Panc1 (cell line): ENCODE measurements at regions not wholly inside any gene's neighbourhood (a gene's known extent, or its start where the extent isn't known, plus 50 kb on each side); places are given as distances from the start of the nearest gene placed in this dataset.

Experiments used
- ATAC-seq: fragments of 200-7000 bp; cut with Tn5 transposase; 2 replicates; pipeline ENCODE4 v1.9.1; 2020; ENCODE audit warnings: mild to moderate bottlenecking, moderate library complexity
- BruUV-seq: library from RNA; stranded (reverse); fragments of 400-500 nt; replicated peaks from 2 replicates; lab custom pipeline; 2021; lab: Mats Ljungman, UMichigan
- CTCF ChIA-PET: fragments of 300-600 bp; sonication (Branson Sonifier 250); formaldehyde crosslinking; loops from one replicate; lab custom pipeline; 2022; ENCODE audit warnings: antibody characterized with exemption; lab: Charles Lee
- POLR2A ChIA-PET: fragments of 300-600 bp; sonication (Branson Sonifier 250); formaldehyde crosslinking; loops from one replicate; lab custom pipeline; 2022; ENCODE audit warnings: antibody characterized with exemption; lab: Charles Lee
- DNase-seq: peaks from one replicate; pipeline ENCODE4 v3.0.0-alpha.2; 2010; ENCODE audit warnings: low read depth, low spot score
- H3K27ac ChIP-seq: 2 replicates; pipeline ENCODE4 v1.5.1; 2011; ENCODE audit warnings: mild to moderate bottlenecking, low read length, inconsistent platforms
- H3K27me3 ChIP-seq: fragments of 200-500 bp; sonication (Bioruptor generic); 2 replicates; pipeline ENCODE4 v1.6.0; 2014; ENCODE audit warnings: low read length, inconsistent platforms; ENCODE audit not compliant: control insufficient read depth, insufficient read depth
- H3K36me3 ChIP-seq: fragments of 200-500 bp; sonication (Bioruptor generic); 2 replicates; pipeline ENCODE4 v1.5.1; 2014; ENCODE audit warnings: inconsistent platforms, mild to moderate bottlenecking, low read length, moderate library complexity; ENCODE audit not compliant: control insufficient read depth, insufficient read depth
- H3K4me1 ChIP-seq: 2 replicates; pipeline ENCODE4 v1.5.1; 2011; ENCODE audit warnings: inconsistent platforms, mild to moderate bottlenecking, low read length, moderate library complexity; ENCODE audit not compliant: control insufficient read depth, insufficient read depth
- H3K4me3 ChIP-seq, 2 experiments: 2 replicates each; pipeline ENCODE4 v1.5.1; 2011 to 2012; ENCODE audit warnings: low read depth in 2 of 2, low read length in 2 of 2, mild to moderate bottlenecking in 2 of 2, inconsistent platforms in 1 of 2, moderate library complexity in 1 of 2
- H3K9me3 ChIP-seq: fragments of 200-500 bp; sonication (Bioruptor generic); 2 replicates; pipeline ENCODE4 v1.5.1; 2014; ENCODE audit warnings: low read depth, mild to moderate bottlenecking, inconsistent platforms, low read length, moderate library complexity; ENCODE audit not compliant: control insufficient read depth, insufficient read depth
- CTCF ChIP-seq: fragments of 450-650 bp; IDR thresholded peaks from 2 replicates; pipeline ENCODE4 v1.5.1; 2017; ENCODE audit warnings: mild to moderate bottlenecking
- POLR2AphosphoS5 ChIP-seq: IDR thresholded peaks from 2 replicates; pipeline ENCODE4 v1.6.1; 2012; ENCODE audit warnings: mild to moderate bottlenecking, low read depth, low read length, moderate library complexity
- REST ChIP-seq, 2 experiments: IDR thresholded peaks; 2 replicates each; pipeline ENCODE4 v1.6.1; 2011 to 2012; ENCODE audit warnings: low read depth in 2 of 2, control low read depth in 1 of 2, low read length in 1 of 2, mild to moderate bottlenecking in 1 of 2, moderate library complexity in 1 of 2; ENCODE audit not compliant: insufficient read depth in 1 of 2
- SIN3A ChIP-seq: IDR thresholded peaks from 2 replicates; pipeline ENCODE4 v1.6.1; 2012; ENCODE audit warnings: low read depth, mild to moderate bottlenecking, low read length, moderate library complexity, borderline replicate concordance; ENCODE audit not compliant: insufficient read depth
- TCF7L2 ChIP-seq: IDR thresholded peaks from 2 replicates; pipeline ENCODE4 v1.6.1; 2011; ENCODE audit warnings: mild to moderate bottlenecking, low read depth, low read length, inconsistent platforms
- in situ Hi-C: cut with HindIII; loops from 2 replicates; pipeline ENCODE4 v1.10.0; 2016; ENCODE audit warnings: low sequenced_read_pairs, low pct_unique_long_range_greater_than_20kb
- intact Hi-C: fragments of 100-400 bp; cut with micrococcal nuclease; formaldehyde crosslinking; loops from one replicate; pipeline ENCODE4 v1.10.0; 2022; ENCODE audit not compliant: unreplicated experiment

GRCh38 chr1:29970747-29971325 is 734.5 kb downstream of the PTPRU start:
- no TSS peak for BruUV-seq
- CTCF ChIA-PET, result interaction anchor here (0.6 kb wide), 1 partner anchor 142 kb away, joined by 6 read pairs; no protein-coding TSS in a partner anchor

GRCh38 chr1:29969576-29969975 is 733.3 kb downstream of the PTPRU start:
- no peaks in the 10 kb centered on the region for H3K9me3 ChIP-seq
- H3K4me3 ChIP-seq, result no peak overlapping the region
- H3K4me1 ChIP-seq, result no peaks in the 10 kb centered on the region; the same call in 1 of the 2 replicates
- ChIA-PET POLR2A (no interaction called here), CTCF (no interaction called here)
- DNase-seq (no peak), ATAC-seq (no peak)
- in situ Hi-C loops (no loop called here), intact Hi-C loops (no loop called here)
- TF ChIP-seq CTCF (no peak), POLR2AphosphoS5 (no peak), REST (IDR thresholded peaks at IDR 0.05; ENCODE audit: insufficient read depth in 1 of 2, low read depth in 2 of 2, low read length in 1 of 2) (no peak), TCF7L2 (no peak), SIN3A (no peak)
- BruUV-seq, result no TSS peak
- H3K27ac ChIP-seq, result no peak overlapping the region
- no peaks in the 10 kb centered on the region for H3K27me3 ChIP-seq
- H3K36me3 ChIP-seq, result no peaks in the 10 kb centered on the region

More at GRCh38 chr1:29970747-29971325, 734.5 kb downstream of the PTPRU start:
- no peaks in the 10 kb centered on the region for H3K27me3 ChIP-seq
- no peak overlapping the region for H3K27ac ChIP-seq
- intact Hi-C loops (no loop called here), in situ Hi-C loops (no loop called here)
- DNase-seq, result no peak
- H3K4me3 ChIP-seq, result no peak overlapping the region
- H3K9me3 ChIP-seq, result no peaks in the 10 kb centered on the region
- no peaks in the 10 kb centered on the region; the same call in 1 of the 2 replicates for H3K4me1 ChIP-seq
- no peaks in the 10 kb centered on the region for H3K36me3 ChIP-seq
- ATAC-seq, result no peak
- POLR2A ChIA-PET, result no interaction called here
- no peak for TF ChIP-seq POLR2AphosphoS5
- no peak for TF ChIP-seq SIN3A
- TF ChIP-seq CTCF, result no peak
- no peak for TF ChIP-seq REST (IDR thresholded peaks at IDR 0.05; ENCODE audit: insufficient read depth in 1 of 2, low read depth in 2 of 2, low read length in 1 of 2)
- TF ChIP-seq TCF7L2, result no peak
